DOHH2 (cell line): ENCODE measurements at regions not wholly inside any gene's neighbourhood (a gene's known extent, or its start where the extent isn't known, plus 50 kb on each side); places are given as distances from the start of the nearest gene placed in this dataset.

ENCODE experiments used
- EZH2phosphoT487 ChIP-seq: fragments of 200-600 bp; sonication (generic); IDR thresholded peaks from 2 replicates; pipeline ENCODE4 v1.6.1; 2017; ENCODE audit warnings: borderline replicate concordance, mild to moderate bottlenecking, antibody characterized with exemption, low read length, moderate library complexity, mixed read lengths
- TF ChIP-seq, protein P1 (sequence below): fragments of 200-600 bp; sonication (generic); IDR thresholded peaks from one replicate; pipeline ENCODE4 v1.5.1; 2014; ENCODE audit warnings: antibody characterized with exemption, mild to moderate bottlenecking, low read depth, low read length; ENCODE audit not compliant: poor library complexity, severe bottlenecking

DNA sequence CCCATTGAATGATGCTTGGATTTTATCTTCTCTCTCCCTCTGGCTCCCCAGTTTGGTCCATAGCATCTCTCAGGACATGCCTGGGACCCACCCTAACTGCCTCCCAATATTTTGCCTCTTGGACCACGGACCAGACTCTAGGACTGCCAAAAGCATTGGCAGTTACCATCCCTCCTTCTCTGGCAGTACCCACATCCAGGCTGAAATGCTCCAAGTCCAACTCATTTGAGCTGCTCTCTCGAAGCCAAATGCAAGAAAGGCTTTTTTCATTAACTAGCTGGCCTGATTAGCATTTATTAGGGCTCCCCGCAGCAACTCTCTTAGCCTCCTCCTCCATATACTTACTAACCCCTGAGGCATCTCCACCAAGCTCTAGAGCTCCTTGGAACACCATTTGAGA is 140.0 kb upstream of the GRIK3 start:
- TF ChIP-seq, protein P1, sequence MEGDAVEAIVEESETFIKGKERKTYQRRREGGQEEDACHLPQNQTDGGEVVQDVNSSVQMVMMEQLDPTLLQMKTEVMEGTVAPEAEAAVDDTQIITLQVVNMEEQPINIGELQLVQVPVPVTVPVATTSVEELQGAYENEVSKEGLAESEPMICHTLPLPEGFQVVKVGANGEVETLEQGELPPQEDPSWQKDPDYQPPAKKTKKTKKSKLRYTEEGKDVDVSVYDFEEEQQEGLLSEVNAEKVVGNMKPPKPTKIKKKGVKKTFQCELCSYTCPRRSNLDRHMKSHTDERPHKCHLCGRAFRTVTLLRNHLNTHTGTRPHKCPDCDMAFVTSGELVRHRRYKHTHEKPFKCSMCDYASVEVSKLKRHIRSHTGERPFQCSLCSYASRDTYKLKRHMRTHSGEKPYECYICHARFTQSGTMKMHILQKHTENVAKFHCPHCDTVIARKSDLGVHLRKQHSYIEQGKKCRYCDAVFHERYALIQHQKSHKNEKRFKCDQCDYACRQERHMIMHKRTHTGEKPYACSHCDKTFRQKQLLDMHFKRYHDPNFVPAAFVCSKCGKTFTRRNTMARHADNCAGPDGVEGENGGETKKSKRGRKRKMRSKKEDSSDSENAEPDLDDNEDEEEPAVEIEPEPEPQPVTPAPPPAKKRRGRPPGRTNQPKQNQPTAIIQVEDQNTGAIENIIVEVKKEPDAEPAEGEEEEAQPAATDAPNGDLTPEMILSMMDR, result no peak
- no peak for TF ChIP-seq EZH2phosphoT487
